MM.1S (cell line): ENCODE measurements at regions not wholly inside any gene's neighbourhood (a gene's known extent, or its start where the extent isn't known, plus 50 kb on each side); places are given as distances from the start of the nearest gene placed in this dataset.

ENCODE experiments used
- DNase-seq: peaks from one replicate; pipeline ENCODE4 v3.0.0-alpha.2; 2015
- H2AFZ ChIP-seq: fragments of 300-600 bp; sonication (generic); 2 replicates; pipeline ENCODE4 v1.6.0; 2016; ENCODE audit warnings: antibody characterized with exemption, low read length
- H3F3A ChIP-seq: fragments of 300-600 bp; sonication (generic); 2 replicates; pipeline ENCODE4 v1.6.1; 2016; ENCODE audit warnings: mild to moderate bottlenecking, antibody characterized with exemption, low read length, moderate library complexity, mixed read lengths; ENCODE audit not compliant: insufficient read depth
- H3K27ac ChIP-seq: fragments of 300-600 bp; sonication (generic); 2 replicates; pipeline ENCODE4 v1.5.1; 2016; ENCODE audit warnings: mild to moderate bottlenecking, low read length
- H3K27me3 ChIP-seq: fragments of 300-600 bp; sonication (generic); replicated peaks from 2 replicates; pipeline ENCODE4 v1.6.0; 2016; ENCODE audit warnings: low read length; ENCODE audit not compliant: insufficient read depth
- H3K36me3 ChIP-seq: fragments of 300-600 bp; sonication (generic); replicated peaks from 2 replicates; pipeline ENCODE4 v1.6.1; 2016; ENCODE audit warnings: mild to moderate bottlenecking, low read length, mixed read lengths; ENCODE audit not compliant: insufficient read depth
- H3K4me1 ChIP-seq: fragments of 300-600 bp; sonication (generic); 2 replicates; pipeline ENCODE4 v1.6.1; 2016; ENCODE audit warnings: low read length, mixed read lengths
- H3K4me2 ChIP-seq: fragments of 300-600 bp; sonication (generic); 2 replicates; pipeline ENCODE4 v1.6.0; 2016; ENCODE audit warnings: low read depth, low read length
- H3K4me3 ChIP-seq: fragments of 300-600 bp; sonication (generic); 2 replicates; pipeline ENCODE4 v1.5.1; 2016; ENCODE audit warnings: low read length, mixed read lengths
- H3K79me2 ChIP-seq: fragments of 300-600 bp; sonication (generic); 2 replicates; pipeline ENCODE4 v1.6.1; 2016; ENCODE audit warnings: mixed run types, low read length, mixed read lengths
- H3K9ac ChIP-seq: fragments of 300-600 bp; sonication (generic); 2 replicates; pipeline ENCODE4 v1.6.1; 2016; ENCODE audit warnings: low read length, mixed read lengths
- H3K9me2 ChIP-seq: fragments of 300-600 bp; sonication (generic); replicated peaks from 2 replicates; pipeline ENCODE4 v1.6.1; 2016; ENCODE audit warnings: mild to moderate bottlenecking, low read length, mixed read lengths; ENCODE audit not compliant: insufficient read depth
- H3K9me3 ChIP-seq: fragments of 300-600 bp; sonication (generic); replicated peaks from 2 replicates; pipeline ENCODE4 v1.6.1; 2016; ENCODE audit warnings: mild to moderate bottlenecking, low read length, mixed read lengths; ENCODE audit not compliant: insufficient read depth
- H4K20me1 ChIP-seq: fragments of 300-600 bp; sonication (generic); 2 replicates; pipeline ENCODE4 v1.6.1; 2016; ENCODE audit warnings: mild to moderate bottlenecking, low read length, moderate library complexity, mixed read lengths; ENCODE audit not compliant: insufficient read depth
- EZH2 ChIP-seq: fragments of 300-600 bp; sonication (generic); optimal IDR thresholded peaks from 2 replicates; pipeline ENCODE3; 2017; ENCODE audit warnings: low read depth, mild to moderate bottlenecking, antibody characterized with exemption, low read length, mixed read lengths
- EZH2phosphoT487 ChIP-seq: fragments of 300-600 bp; sonication (generic); IDR thresholded peaks from 2 replicates; pipeline ENCODE4 v1.6.1; 2018; ENCODE audit warnings: antibody characterized with exemption, low read length
- TF ChIP-seq, protein P1 (sequence below): fragments of 300-600 bp; sonication (generic); IDR thresholded peaks from 2 replicates; pipeline ENCODE4 v1.5.1; 2016; ENCODE audit warnings: antibody characterized with exemption, low read length, mixed read lengths

DNA sequence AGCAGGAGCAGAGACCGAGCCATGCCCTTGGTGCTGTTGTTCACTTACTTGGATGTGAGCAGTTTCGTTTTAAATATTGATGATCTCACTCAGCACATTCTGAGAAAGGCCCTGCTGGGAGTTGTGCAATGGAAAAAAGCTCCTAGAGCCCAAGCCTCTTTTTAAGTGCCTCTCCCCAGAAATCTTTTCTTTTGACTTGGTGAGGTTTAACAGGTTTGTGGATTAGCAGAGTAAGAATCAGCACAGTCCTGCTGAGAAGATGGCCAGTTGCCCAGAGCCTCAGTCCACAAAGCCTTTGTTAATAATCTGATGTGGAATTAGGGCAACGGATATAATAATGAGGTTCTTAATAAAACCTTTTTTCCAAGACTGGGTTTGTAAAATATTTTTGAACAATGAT lies 157.5 kb upstream of the ATP6AP2 start:
- Histone ChIP-seq H4K20me1 (no peaks in the 10 kb centered on the region), H3K27me3 (no peaks in the 10 kb centered on the region), H3K4me2 (no peak overlapping the region), H3K4me1 (no peaks in the 10 kb centered on the region), H3K36me3 (no peaks in the 10 kb centered on the region), H3K9me3 (no peaks in the 10 kb centered on the region), H3K79me2 (no peaks in the 10 kb centered on the region), H3F3A (no peaks in the 10 kb centered on the region), H3K4me3 (no peak overlapping the region), H3K9ac (no peak overlapping the region), H2AFZ (no peak overlapping the region), H3K9me2 (no peaks in the 10 kb centered on the region), H3K27ac (no peak overlapping the region)
- DNase-seq: no peak
- TF ChIP-seq EZH2phosphoT487 (no peak), EZH2 (no peak)
- TF ChIP-seq, protein P1, sequence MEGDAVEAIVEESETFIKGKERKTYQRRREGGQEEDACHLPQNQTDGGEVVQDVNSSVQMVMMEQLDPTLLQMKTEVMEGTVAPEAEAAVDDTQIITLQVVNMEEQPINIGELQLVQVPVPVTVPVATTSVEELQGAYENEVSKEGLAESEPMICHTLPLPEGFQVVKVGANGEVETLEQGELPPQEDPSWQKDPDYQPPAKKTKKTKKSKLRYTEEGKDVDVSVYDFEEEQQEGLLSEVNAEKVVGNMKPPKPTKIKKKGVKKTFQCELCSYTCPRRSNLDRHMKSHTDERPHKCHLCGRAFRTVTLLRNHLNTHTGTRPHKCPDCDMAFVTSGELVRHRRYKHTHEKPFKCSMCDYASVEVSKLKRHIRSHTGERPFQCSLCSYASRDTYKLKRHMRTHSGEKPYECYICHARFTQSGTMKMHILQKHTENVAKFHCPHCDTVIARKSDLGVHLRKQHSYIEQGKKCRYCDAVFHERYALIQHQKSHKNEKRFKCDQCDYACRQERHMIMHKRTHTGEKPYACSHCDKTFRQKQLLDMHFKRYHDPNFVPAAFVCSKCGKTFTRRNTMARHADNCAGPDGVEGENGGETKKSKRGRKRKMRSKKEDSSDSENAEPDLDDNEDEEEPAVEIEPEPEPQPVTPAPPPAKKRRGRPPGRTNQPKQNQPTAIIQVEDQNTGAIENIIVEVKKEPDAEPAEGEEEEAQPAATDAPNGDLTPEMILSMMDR: no peak

DNA sequence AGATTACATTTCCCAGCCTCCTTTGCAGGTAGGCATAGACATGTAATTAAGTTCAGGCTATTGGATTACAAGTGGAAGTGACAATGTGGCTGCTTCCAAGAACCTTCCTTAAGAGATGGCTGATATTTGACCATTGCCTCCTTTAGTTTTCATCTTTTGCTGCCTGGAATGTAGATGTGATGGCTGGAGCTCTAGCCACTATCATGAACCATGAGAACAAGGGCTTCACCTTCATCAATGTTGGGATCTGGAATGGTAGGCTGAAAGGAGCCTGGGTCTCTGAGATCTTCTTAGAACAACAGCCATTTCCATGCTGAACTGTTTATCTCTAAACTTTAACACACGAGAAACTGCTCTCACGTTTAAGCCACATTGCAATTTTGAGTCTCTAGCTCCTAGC lies 158.7 kb upstream of the ATP6AP2 start:
- no peaks in the 10 kb centered on the region for H3K9me2 ChIP-seq
- H3K4me2 ChIP-seq: no peak overlapping the region
- H3K27me3 ChIP-seq: no peaks in the 10 kb centered on the region
- H3F3A ChIP-seq: no peaks in the 10 kb centered on the region
- H3K9ac ChIP-seq: no peak overlapping the region
- H3K4me3 ChIP-seq: no peak overlapping the region
- H3K4me1 ChIP-seq: no peaks in the 10 kb centered on the region
- H4K20me1 ChIP-seq: no peaks in the 10 kb centered on the region
- DNase-seq: no peak
- H2AFZ ChIP-seq: no peak overlapping the region
- no peaks in the 10 kb centered on the region for H3K36me3 ChIP-seq
- no peaks in the 10 kb centered on the region for H3K9me3 ChIP-seq
- TF ChIP-seq EZH2 (no peak), EZH2phosphoT487 (no peak)
- TF ChIP-seq, protein P1: no peak
- H3K27ac ChIP-seq: no peak overlapping the region
- H3K79me2 ChIP-seq: no peaks in the 10 kb centered on the region

DNA sequence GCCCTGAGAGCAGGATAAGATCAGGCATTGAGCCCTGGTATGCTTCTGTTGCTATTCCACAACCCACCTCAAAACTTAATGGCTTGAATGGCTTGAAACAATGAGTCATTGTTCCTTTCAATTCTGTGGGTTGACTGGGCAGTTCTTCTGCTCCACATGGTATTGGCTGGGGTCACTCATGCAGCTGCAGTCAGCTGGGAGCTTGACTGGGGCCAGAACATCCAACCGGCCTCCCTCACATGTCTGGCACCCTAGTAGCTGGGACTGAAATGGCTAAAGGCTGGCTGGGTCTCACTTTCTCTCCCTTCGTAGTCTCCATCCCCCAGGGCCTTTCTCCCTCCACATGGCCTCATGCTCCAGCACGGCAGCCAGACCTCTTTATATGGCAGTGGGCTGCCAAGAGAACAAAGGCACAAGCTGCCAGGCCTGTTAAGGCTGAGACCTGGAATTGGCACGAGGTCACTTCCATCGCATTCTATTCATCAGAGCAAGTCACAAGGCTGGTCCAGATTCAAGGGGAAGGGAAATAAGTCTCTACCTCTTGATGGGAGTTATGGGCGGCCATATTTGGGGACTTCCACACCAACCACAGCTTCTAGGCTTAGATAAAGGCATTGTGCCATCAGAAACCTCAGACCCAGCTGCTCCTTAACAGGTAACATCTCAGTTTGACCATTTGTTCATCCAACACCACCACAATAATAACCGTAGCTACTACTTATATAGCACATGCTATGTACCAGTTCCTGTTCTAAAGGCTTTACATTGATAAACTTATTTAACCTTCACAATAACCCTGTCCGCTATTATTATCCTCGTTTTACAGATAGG lies 159.7 kb upstream of the ATP6AP2 start:
- Histone ChIP-seq H3K9me2 (no peaks in the 10 kb centered on the region), H4K20me1 (no peaks in the 10 kb centered on the region), H3K4me2 (no peak overlapping the region), H3K27ac (no peak overlapping the region), H3F3A (no peaks in the 10 kb centered on the region), H3K79me2 (no peaks in the 10 kb centered on the region), H3K9ac (no peak overlapping the region), H3K9me3 (no peaks in the 10 kb centered on the region), H3K36me3 (no peaks in the 10 kb centered on the region), H3K27me3 (no peaks in the 10 kb centered on the region), H3K4me1 (no peaks in the 10 kb centered on the region), H3K4me3 (no peak overlapping the region), H2AFZ (no peak overlapping the region)
- TF ChIP-seq, protein P1: no peak
- TF ChIP-seq EZH2 (no peak), EZH2phosphoT487 (no peak)
- DNase-seq: no peak
